Esophagus muscularis mucosa (tissue), 3 donors: ENCODE measurements at regions not wholly inside any gene's neighbourhood (a gene's known extent, or its start where the extent isn't known, plus 50 kb on each side); places are given as distances from the start of the nearest gene placed in this dataset.

Source experiments
- CTCF ChIP-seq, 3 experiments: fragments of 200-600 bp in 2 of 3; fragments of 450-650 bp in 1 of 3; sonication (generic) in 2 of 3; IDR thresholded peaks; one replicate each; pipeline ENCODE4 v1.5.1; 2017 to 2019; ENCODE audit warnings: antibody characterized with exemption in 3 of 3, mild to moderate bottlenecking in 2 of 3, moderate library complexity in 1 of 3
- EP300 ChIP-seq: sonication (generic); formaldehyde crosslinking; IDR thresholded peaks from one replicate; pipeline ENCODE4 v1.6.1; 2017; ENCODE audit warnings: antibody characterized with exemption

- no peak for TF ChIP-seq CTCF (IDR thresholded peaks at IDR 0.05)
- no peak for TF ChIP-seq EP300
Measured at GRCh38 chr18:1998121-1998520, 573.2 kb downstream of the METTL4 start.
